ENCODE measurements at regions not wholly inside any gene's neighbourhood (a gene's known extent, or its start where the extent isn't known, plus 50 kb on each side); places are given as distances from the start of the nearest gene placed in this dataset.
"Not testable (repeated sequence)": the region's sequence is repeated elsewhere in the genome, so short reads cannot be mapped to it uniquely, and the experiment has no call there.

GRCh38 chr2:192498747-192499146, 304.0 kb upstream of the TMEFF2 start:
- no peak for DNase-seq (ENCODE audit: low spot score in 2 of 2)
- no peaks in the 10 kb centered on the region for H3K4me1 ChIP-seq
- H3K27ac ChIP-seq = no peak overlapping the region
- H3K9me3 ChIP-seq = no peaks in the 10 kb centered on the region
- no peak overlapping the region for H3K4me3 ChIP-seq
- no peaks in the 10 kb centered on the region for H3K36me3 ChIP-seq
- WGBS = 81% methylated on average over 11 of the region's 11 CpGs
- no peaks in the 10 kb centered on the region for H3K27me3 ChIP-seq
- TF ChIP-seq POLR2AphosphoS5 (IDR thresholded peaks at IDR 0.05) (no peak), POLR2A (IDR thresholded peaks at IDR 0.05) (no peak), CTCF (IDR thresholded peaks at IDR 0.05) (no peak), EP300 (IDR thresholded peaks at IDR 0.05) (no peak)

GRCh38 chr2:192488158-192488557, 293.4 kb upstream of the TMEFF2 start:
- DNase-seq (ENCODE audit: low spot score in 2 of 2); H3K4me3 ChIP-seq; H3K27ac ChIP-seq; H3K27me3 ChIP-seq; H3K9me3 ChIP-seq; H3K4me1 ChIP-seq; H3K36me3 ChIP-seq: not testable (repeated sequence)
- 58% methylated on average over 1 of the region's 1 CpG for WGBS

GRCh38 chr2:192487636-192488035, 292.9 kb upstream of the TMEFF2 start:
- Histone ChIP-seq H3K4me3 (no peak overlapping the region), H3K27me3 (no peaks in the 10 kb centered on the region), H3K36me3 (no peaks in the 10 kb centered on the region), H3K27ac (no peak overlapping the region), H3K9me3 (no peaks in the 10 kb centered on the region), H3K4me1 (no peaks in the 10 kb centered on the region)
- no peak for TF ChIP-seq CTCF (IDR thresholded peaks at IDR 0.05)
- no peak for TF ChIP-seq POLR2AphosphoS5 (IDR thresholded peaks at IDR 0.05)
- TF ChIP-seq POLR2A (IDR thresholded peaks at IDR 0.05) = no peak
- no peak for TF ChIP-seq EP300 (IDR thresholded peaks at IDR 0.05)
- DNase-seq (ENCODE audit: low spot score in 2 of 2) = no peak
- 87% methylated on average over 11 of the region's 11 CpGs for WGBS

GRCh38 chr2:192484903-192485302, 290.2 kb upstream of the TMEFF2 start:
- WGBS = 50% methylated on average over 1 of the region's 1 CpG
- Histone ChIP-seq H3K9me3 (no peaks in the 10 kb centered on the region), H3K4me1 (no peaks in the 10 kb centered on the region), H3K36me3 (no peaks in the 10 kb centered on the region), H3K4me3 (no peak overlapping the region), H3K27me3 (no peaks in the 10 kb centered on the region), H3K27ac (no peak overlapping the region)
- TF ChIP-seq POLR2A (IDR thresholded peaks at IDR 0.05) (no peak), POLR2AphosphoS5 (IDR thresholded peaks at IDR 0.05) (no peak), CTCF (IDR thresholded peaks at IDR 0.05) (no peak), EP300 (IDR thresholded peaks at IDR 0.05) (no peak)
- no peak for DNase-seq (ENCODE audit: low spot score in 2 of 2)

- Histone ChIP-seq H3K4me3 (no peak overlapping the region), H3K27me3 (no peaks in the 10 kb centered on the region), H3K4me1 (no peaks in the 10 kb centered on the region), H3K36me3 (no peaks in the 10 kb centered on the region), H3K27ac (no peak overlapping the region), H3K9me3 (peaks cover 6% of the 10 kb centered on the region)
- TF ChIP-seq POLR2A (IDR thresholded peaks at IDR 0.05) (no peak), POLR2AphosphoS5 (IDR thresholded peaks at IDR 0.05) (no peak), CTCF (IDR thresholded peaks at IDR 0.05) (no peak), EP300 (IDR thresholded peaks at IDR 0.05) (no peak)
- no peak for DNase-seq (ENCODE audit: low spot score in 2 of 2)
- 70% methylated on average over 3 of the region's 3 CpGs for WGBS
These were observed 286.3 kb upstream of the TMEFF2 start for GRCh38 chr2:192480984-192481383.

- H3K36me3 ChIP-seq = no peaks in the 10 kb centered on the region
- 0% methylated on average over 1 of the region's 1 CpG for WGBS
- no peak overlapping the region for H3K4me3 ChIP-seq
- DNase-seq (ENCODE audit: low spot score in 2 of 2) = no peak
- peaks cover 6% of the 10 kb centered on the region for H3K9me3 ChIP-seq
- no peak overlapping the region for H3K27ac ChIP-seq
- no peaks in the 10 kb centered on the region for H3K27me3 ChIP-seq
- no peak for TF ChIP-seq POLR2AphosphoS5 (IDR thresholded peaks at IDR 0.05)
- no peak for TF ChIP-seq EP300 (IDR thresholded peaks at IDR 0.05)
- no peak for TF ChIP-seq CTCF (IDR thresholded peaks at IDR 0.05)
- TF ChIP-seq POLR2A (IDR thresholded peaks at IDR 0.05) = no peak
- H3K4me1 ChIP-seq = no peaks in the 10 kb centered on the region
These were observed 278.6 kb upstream of the TMEFF2 start for GRCh38 chr2:192473331-192473730.

All from suprapubic skin (tissue), 4 donors.